CD4-positive, alpha-beta T cell treated with Interleukin-17A for 4 hours (primary cell): ENCODE measurements at regions not wholly inside any gene's neighbourhood (a gene's known extent, or its start where the extent isn't known, plus 50 kb on each side); places are given as distances from the start of the nearest gene placed in this dataset.
"Not testable (repeated sequence)": the region's sequence is repeated elsewhere in the genome, so short reads cannot be mapped to it uniquely, and the experiment has no call there.

Experiments
- DNase-seq: peaks from one replicate; pipeline ENCODE4 v3.0.0-alpha.2; 2020; ENCODE audit warnings: mixed read lengths

- DNase-seq, result no peak
Observed at GRCh38 chr18:67455890-67456501, 60.5 kb downstream of the DSEL start.

GRCh38 chr18:67453901-67454300 lies 62.6 kb downstream of the DSEL start:
- DNase-seq, result no peak

- DNase-seq, result no peak
Observed at GRCh38 chr18:67451960-67452359, 64.6 kb downstream of the DSEL start.

- peak; percentile 22 for DNase-seq
Observed at GRCh38 chr18:67451101-67451500, 65.4 kb downstream of the DSEL start.

- no peak for DNase-seq
Observed at GRCh38 chr18:67433971-67434370, 82.5 kb downstream of the DSEL start.

- DNase-seq, result no peak
Observed at GRCh38 chr18:67432806-67433205, 83.7 kb downstream of the DSEL start.

GRCh38 chr18:67428805-67429204 lies 87.7 kb downstream of the DSEL start:
- no peak for DNase-seq

- no peak for DNase-seq
Observed at GRCh38 chr18:67428158-67428557, 88.4 kb downstream of the DSEL start.

GRCh38 chr18:67426486-67426885 lies 90.0 kb downstream of the DSEL start:
- DNase-seq, result no peak

GRCh38 chr18:67425672-67426071 lies 90.8 kb downstream of the DSEL start:
- DNase-seq, result no peak

- DNase-seq, result no peak
Observed at GRCh38 chr18:67421651-67422050, 94.9 kb downstream of the DSEL start.

- peak; percentile 10 for DNase-seq
Observed at GRCh38 chr18:67417864-67418523, 98.5 kb downstream of the DSEL start.

GRCh38 chr18:67411116-67411515 lies 105.4 kb downstream of the DSEL start:
- DNase-seq, result no peak

- no peak for DNase-seq
Observed at GRCh38 chr18:67410075-67411070, 106.1 kb downstream of the DSEL start.

GRCh38 chr18:67408240-67408639 lies 108.3 kb downstream of the DSEL start:
- DNase-seq, result no peak

GRCh38 chr18:67406714-67407113 lies 109.8 kb downstream of the DSEL start:
- no peak for DNase-seq

GRCh38 chr18:67402543-67402942 lies 114.0 kb downstream of the DSEL start:
- no peak for DNase-seq

GRCh38 chr18:67400502-67401117 lies 115.9 kb downstream of the DSEL start:
- DNase-seq, result no peak

GRCh38 chr18:67386032-67386431 lies 130.5 kb downstream of the DSEL start:
- DNase-seq, result no peak

- DNase-seq, result no peak
Observed at GRCh38 chr18:67385455-67385854, 131.1 kb downstream of the DSEL start.

- DNase-seq, result not testable (repeated sequence)
Observed at GRCh38 chr18:67384057-67384456, 132.5 kb downstream of the DSEL start.

- no peak for DNase-seq
Observed at GRCh38 chr18:67381608-67382150, 134.8 kb downstream of the DSEL start.

- DNase-seq, result no peak
Observed at GRCh38 chr18:67380867-67381266, 135.7 kb downstream of the DSEL start.
